ENCODE measurements at regions not wholly inside any gene's neighbourhood (a gene's known extent, or its start where the extent isn't known, plus 50 kb on each side); places are given as distances from the start of the nearest gene placed in this dataset.
A peak's percentile ranks its signal among the peaks of the same experiment; 100 is the strongest.

GRCh38 chr13:29713839-29714238, 118.4 kb upstream of the SLC7A1 start:
- Histone ChIP-seq H3K36me3 (ENCODE audit: low read depth) (no peaks in the 10 kb centered on the region), H3K27me3 (ENCODE audit: insufficient read depth, poor library complexity, severe bottlenecking) (no peaks in the 10 kb centered on the region), H3K27ac (ENCODE audit: poor library complexity, severe bottlenecking) (no peak overlapping the region), H3K9me3 (ENCODE audit: severe bottlenecking) (no peaks in the 10 kb centered on the region), H3K4me1 (ENCODE audit: insufficient read depth, poor library complexity, severe bottlenecking) (no peaks in the 10 kb centered on the region), H3K4me3 (ENCODE audit: severe bottlenecking) (no peak overlapping the region)
- DNase-seq (ENCODE audit: low spot score) = no peak
- ATAC-seq (ENCODE audit: low read depth) = no peak
- TF ChIP-seq, protein P1, sequence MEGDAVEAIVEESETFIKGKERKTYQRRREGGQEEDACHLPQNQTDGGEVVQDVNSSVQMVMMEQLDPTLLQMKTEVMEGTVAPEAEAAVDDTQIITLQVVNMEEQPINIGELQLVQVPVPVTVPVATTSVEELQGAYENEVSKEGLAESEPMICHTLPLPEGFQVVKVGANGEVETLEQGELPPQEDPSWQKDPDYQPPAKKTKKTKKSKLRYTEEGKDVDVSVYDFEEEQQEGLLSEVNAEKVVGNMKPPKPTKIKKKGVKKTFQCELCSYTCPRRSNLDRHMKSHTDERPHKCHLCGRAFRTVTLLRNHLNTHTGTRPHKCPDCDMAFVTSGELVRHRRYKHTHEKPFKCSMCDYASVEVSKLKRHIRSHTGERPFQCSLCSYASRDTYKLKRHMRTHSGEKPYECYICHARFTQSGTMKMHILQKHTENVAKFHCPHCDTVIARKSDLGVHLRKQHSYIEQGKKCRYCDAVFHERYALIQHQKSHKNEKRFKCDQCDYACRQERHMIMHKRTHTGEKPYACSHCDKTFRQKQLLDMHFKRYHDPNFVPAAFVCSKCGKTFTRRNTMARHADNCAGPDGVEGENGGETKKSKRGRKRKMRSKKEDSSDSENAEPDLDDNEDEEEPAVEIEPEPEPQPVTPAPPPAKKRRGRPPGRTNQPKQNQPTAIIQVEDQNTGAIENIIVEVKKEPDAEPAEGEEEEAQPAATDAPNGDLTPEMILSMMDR (IDR thresholded peaks at IDR 0.05; ENCODE audit: poor library complexity, severe bottlenecking) = peak; percentile 54

DNA sequence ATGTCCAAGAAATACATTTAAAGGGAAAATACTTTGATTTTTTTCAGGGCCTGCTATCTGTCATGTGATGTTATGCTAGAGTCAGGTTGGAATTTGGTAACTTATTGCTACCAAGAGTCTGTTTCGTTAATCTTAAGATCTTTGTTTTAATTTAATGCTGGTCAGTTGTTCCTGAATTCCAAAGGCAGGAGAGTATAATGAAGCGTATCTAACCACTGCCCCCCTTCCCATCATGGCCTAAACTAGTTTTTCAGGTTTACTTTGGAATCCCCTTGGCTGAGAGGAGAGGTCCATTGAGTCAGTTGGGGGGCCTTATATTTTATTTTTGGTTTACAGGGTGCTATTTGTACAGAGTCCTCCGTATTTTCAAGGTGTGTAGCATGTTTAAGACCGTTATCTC, 116.3 kb upstream of the SLC7A1 start:
- no peaks in the 10 kb centered on the region for H3K27me3 ChIP-seq (ENCODE audit: insufficient read depth, poor library complexity, severe bottlenecking)
- no peaks in the 10 kb centered on the region for H3K4me1 ChIP-seq (ENCODE audit: insufficient read depth, poor library complexity, severe bottlenecking)
- DNase-seq (ENCODE audit: low spot score) (no peak), ATAC-seq (ENCODE audit: low read depth) (no peak)
- no peaks in the 10 kb centered on the region for H3K36me3 ChIP-seq (ENCODE audit: low read depth)
- H3K4me3 ChIP-seq (ENCODE audit: severe bottlenecking) = no peak overlapping the region
- no peaks in the 10 kb centered on the region for H3K9me3 ChIP-seq (ENCODE audit: severe bottlenecking)
- TF ChIP-seq, protein P1 (IDR thresholded peaks at IDR 0.05; ENCODE audit: poor library complexity, severe bottlenecking) = no peak
- H3K27ac ChIP-seq (ENCODE audit: poor library complexity, severe bottlenecking) = no peak overlapping the region

DNA sequence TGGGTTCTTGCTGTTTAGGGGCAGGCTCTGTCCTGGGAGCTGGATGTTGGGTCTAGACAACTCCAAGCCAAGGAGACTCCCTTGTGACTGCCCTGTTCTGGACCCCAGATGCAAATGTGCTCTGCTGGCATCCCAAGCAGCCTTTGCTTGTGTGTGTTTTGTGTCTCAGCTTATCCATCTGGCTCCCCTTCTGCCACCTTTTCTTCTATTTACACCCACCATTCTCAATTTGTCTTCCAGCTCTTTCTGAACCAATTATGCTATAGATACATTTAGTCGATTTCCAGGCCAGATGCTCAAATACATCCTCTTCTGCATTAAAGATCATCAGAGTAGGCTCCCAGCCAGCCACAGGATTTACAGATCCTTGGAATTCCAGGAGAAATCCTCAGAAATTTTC, 115.0 kb upstream of the SLC7A1 start:
- H3K9me3 ChIP-seq (ENCODE audit: severe bottlenecking) = no peaks in the 10 kb centered on the region
- no peak overlapping the region for H3K4me3 ChIP-seq (ENCODE audit: severe bottlenecking)
- TF ChIP-seq, protein P1 (IDR thresholded peaks at IDR 0.05; ENCODE audit: poor library complexity, severe bottlenecking) = no peak
- DNase-seq (ENCODE audit: low spot score) = no peak
- no peaks in the 10 kb centered on the region for H3K4me1 ChIP-seq (ENCODE audit: insufficient read depth, poor library complexity, severe bottlenecking)
- ATAC-seq (ENCODE audit: low read depth) = no peak
- no peaks in the 10 kb centered on the region for H3K36me3 ChIP-seq (ENCODE audit: low read depth)
- H3K27me3 ChIP-seq (ENCODE audit: insufficient read depth, poor library complexity, severe bottlenecking) = no peaks in the 10 kb centered on the region
- no peak overlapping the region for H3K27ac ChIP-seq (ENCODE audit: poor library complexity, severe bottlenecking)

GRCh38 chr13:29709407-29710069, 114.0 kb upstream of the SLC7A1 start:
- ATAC-seq (ENCODE audit: low read depth) = no peak
- H3K4me1 ChIP-seq (ENCODE audit: insufficient read depth, poor library complexity, severe bottlenecking) = no peaks in the 10 kb centered on the region
- H3K4me3 ChIP-seq (ENCODE audit: severe bottlenecking) = no peak overlapping the region
- no peaks in the 10 kb centered on the region for H3K27me3 ChIP-seq (ENCODE audit: insufficient read depth, poor library complexity, severe bottlenecking)
- TF ChIP-seq, protein P1 (IDR thresholded peaks at IDR 0.05; ENCODE audit: poor library complexity, severe bottlenecking) = no peak
- no peaks in the 10 kb centered on the region for H3K36me3 ChIP-seq (ENCODE audit: low read depth)
- H3K27ac ChIP-seq (ENCODE audit: poor library complexity, severe bottlenecking) = no peak overlapping the region
- DNase-seq (ENCODE audit: low spot score) = no peak
- H3K9me3 ChIP-seq (ENCODE audit: severe bottlenecking) = no peaks in the 10 kb centered on the region

- TF ChIP-seq, protein P1 (IDR thresholded peaks at IDR 0.05; ENCODE audit: poor library complexity, severe bottlenecking) = peak; percentile 47
- Histone ChIP-seq H3K9me3 (ENCODE audit: severe bottlenecking) (no peaks in the 10 kb centered on the region), H3K36me3 (ENCODE audit: low read depth) (no peaks in the 10 kb centered on the region), H3K4me3 (ENCODE audit: severe bottlenecking) (no peak overlapping the region), H3K27ac (ENCODE audit: poor library complexity, severe bottlenecking) (no peak overlapping the region), H3K4me1 (ENCODE audit: insufficient read depth, poor library complexity, severe bottlenecking) (no peaks in the 10 kb centered on the region), H3K27me3 (ENCODE audit: insufficient read depth, poor library complexity, severe bottlenecking) (no peaks in the 10 kb centered on the region)
- ATAC-seq (ENCODE audit: low read depth) (peak; percentile 77), DNase-seq (ENCODE audit: low spot score) (no peak)
Measured at GRCh38 chr13:29707876-29708543, 112.5 kb upstream of the SLC7A1 start.

Data from RWPE2 (cell line).